ENCODE measurements at regions not wholly inside any gene's neighbourhood (a gene's known extent, or its start where the extent isn't known, plus 50 kb on each side); places are given as distances from the start of the nearest gene placed in this dataset.

DNA sequence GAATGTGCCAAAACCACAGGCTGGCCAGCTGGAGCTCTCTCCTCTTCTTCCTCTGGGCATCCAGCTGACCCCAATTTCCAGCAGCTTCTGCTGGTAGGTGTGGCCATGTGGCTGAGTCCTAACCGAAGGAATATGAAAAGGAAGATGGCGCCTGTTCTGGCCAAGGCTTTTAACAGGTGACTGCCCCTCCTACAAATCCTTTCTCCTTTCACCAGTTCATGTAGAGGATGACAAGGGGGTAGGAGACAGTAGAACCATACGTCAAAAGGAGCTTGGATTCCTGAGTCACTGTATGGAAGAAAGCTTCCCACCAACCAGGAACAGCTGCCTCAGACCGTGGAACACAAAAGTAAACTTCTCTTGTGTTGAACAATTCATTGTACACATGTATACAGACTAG is 316.7 kb upstream of the IGF1R start:
- H3K4me2 ChIP-seq (ENCODE audit: insufficient read depth, low read length) = no peak overlapping the region
- BruUV-seq (replicated peaks) = no TSS peak
- H3K9ac ChIP-seq (replicated peaks; ENCODE audit: extremely low read depth, insufficient read depth, low read length) = no peak overlapping the region
- no peaks in the 10 kb centered on the region for H3K27me3 ChIP-seq (ENCODE audit: control insufficient read depth in 2 of 2, insufficient read depth in 2 of 2, low read length in 2 of 2)
- dilution Hi-C loops (cut with MboI; ENCODE audit: extremely low pct_ligation_motif_present, low sequenced_read_pairs) = no loop called here
- POLR2A ChIA-PET = no interaction called here
- no peak overlapping the region for H3K27ac ChIP-seq (ENCODE audit: insufficient read depth, low read depth, low read length)
- H4K20me1 ChIP-seq (replicated peaks; ENCODE audit: control insufficient read depth, extremely low read depth, insufficient read depth, low read length) = no peaks in the 10 kb centered on the region
- no peaks in the 10 kb centered on the region for H3K9me1 ChIP-seq (replicated peaks; ENCODE audit: control insufficient read depth, extremely low read depth, insufficient read depth, low read length)
- CTCF ChIA-PET = no interaction called here
- intact Hi-C loops (cut with micrococcal nuclease) = no loop called here
- H3K36me3 ChIP-seq (ENCODE audit: control insufficient read depth in 2 of 2, extremely low read depth in 1 of 2, insufficient read depth in 2 of 2, low read length in 2 of 2) = no peaks in the 10 kb centered on the region
- no peaks in the 10 kb centered on the region for H3K79me2 ChIP-seq (ENCODE audit: control insufficient read depth, insufficient read depth, low read length)
- TF ChIP-seq POLR2A (IDR thresholded peaks at IDR 0.05; ENCODE audit: low read depth, low read length) = no peak
- no peak for TF ChIP-seq GATA2 (IDR thresholded peaks at IDR 0.05; ENCODE audit: insufficient read depth, insufficient read length, low read depth, low read length)
- TF ChIP-seq, protein P1, sequence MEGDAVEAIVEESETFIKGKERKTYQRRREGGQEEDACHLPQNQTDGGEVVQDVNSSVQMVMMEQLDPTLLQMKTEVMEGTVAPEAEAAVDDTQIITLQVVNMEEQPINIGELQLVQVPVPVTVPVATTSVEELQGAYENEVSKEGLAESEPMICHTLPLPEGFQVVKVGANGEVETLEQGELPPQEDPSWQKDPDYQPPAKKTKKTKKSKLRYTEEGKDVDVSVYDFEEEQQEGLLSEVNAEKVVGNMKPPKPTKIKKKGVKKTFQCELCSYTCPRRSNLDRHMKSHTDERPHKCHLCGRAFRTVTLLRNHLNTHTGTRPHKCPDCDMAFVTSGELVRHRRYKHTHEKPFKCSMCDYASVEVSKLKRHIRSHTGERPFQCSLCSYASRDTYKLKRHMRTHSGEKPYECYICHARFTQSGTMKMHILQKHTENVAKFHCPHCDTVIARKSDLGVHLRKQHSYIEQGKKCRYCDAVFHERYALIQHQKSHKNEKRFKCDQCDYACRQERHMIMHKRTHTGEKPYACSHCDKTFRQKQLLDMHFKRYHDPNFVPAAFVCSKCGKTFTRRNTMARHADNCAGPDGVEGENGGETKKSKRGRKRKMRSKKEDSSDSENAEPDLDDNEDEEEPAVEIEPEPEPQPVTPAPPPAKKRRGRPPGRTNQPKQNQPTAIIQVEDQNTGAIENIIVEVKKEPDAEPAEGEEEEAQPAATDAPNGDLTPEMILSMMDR (IDR thresholded peaks at IDR 0.05; ENCODE audit: extremely low read depth in 1 of 2, insufficient read depth in 1 of 2, low read depth in 1 of 2, low read length in 2 of 2) = no peak
- TF ChIP-seq MYC (IDR thresholded peaks at IDR 0.05; ENCODE audit: low read depth, low read length) = no peak
- TF ChIP-seq JUN (IDR thresholded peaks at IDR 0.05; ENCODE audit: borderline replicate concordance, insufficient read depth, insufficient read length, low read depth) = no peak
- H2AFZ ChIP-seq (ENCODE audit: low read depth, low read length) = no peak overlapping the region
- H3K4me1 ChIP-seq (ENCODE audit: control insufficient read depth, extremely low read depth, insufficient read depth, low read length) = no peaks in the 10 kb centered on the region
- FAIRE-seq (no peak), DNase-seq (ENCODE audit: low read depth, low spot score) (no peak)
- no peak overlapping the region for H3K4me3 ChIP-seq (replicated peaks in 1 of 3; ENCODE audit: insufficient read depth in 1 of 3, low read depth in 1 of 3, low read length in 3 of 3)
- H3K9me3 ChIP-seq (replicated peaks; ENCODE audit: control insufficient read depth, insufficient read depth, low read length) = peaks cover 2% of the 10 kb centered on the region

DNA sequence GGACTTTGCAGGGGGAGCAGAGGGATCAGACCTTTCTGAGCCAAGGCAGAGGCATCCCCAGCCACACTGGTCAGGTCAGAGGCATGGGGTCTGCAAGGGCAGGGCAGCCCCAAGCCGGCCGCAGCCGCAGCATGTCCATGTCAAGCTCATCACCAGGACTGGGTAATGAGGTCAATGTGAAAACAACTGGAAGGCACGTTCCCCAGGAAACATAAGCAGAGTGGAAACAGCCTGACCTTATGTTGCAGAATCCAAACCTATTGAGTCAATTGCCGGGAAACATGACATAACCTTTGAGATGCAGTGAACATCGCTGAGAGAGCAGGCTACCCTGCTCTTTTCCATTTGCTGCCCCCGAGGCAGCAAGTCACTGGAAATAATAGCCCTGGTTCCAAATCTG is 315.1 kb upstream of the IGF1R start:
- ChIA-PET CTCF (interaction anchor here (0.9 kb wide), 1 partner anchor 21 kb away, joined by 3 read pairs; no protein-coding TSS in a partner anchor), POLR2A (no interaction called here)
- Histone ChIP-seq H4K20me1 (replicated peaks; ENCODE audit: control insufficient read depth, extremely low read depth, insufficient read depth, low read length) (no peaks in the 10 kb centered on the region), H3K9ac (replicated peaks; ENCODE audit: extremely low read depth, insufficient read depth, low read length) (no peak overlapping the region), H2AFZ (ENCODE audit: low read depth, low read length) (no peak overlapping the region), H3K9me1 (replicated peaks; ENCODE audit: control insufficient read depth, extremely low read depth, insufficient read depth, low read length) (no peaks in the 10 kb centered on the region), H3K36me3 (ENCODE audit: control insufficient read depth in 2 of 2, extremely low read depth in 1 of 2, insufficient read depth in 2 of 2, low read length in 2 of 2) (no peaks in the 10 kb centered on the region), H3K27me3 (ENCODE audit: control insufficient read depth in 2 of 2, insufficient read depth in 2 of 2, low read length in 2 of 2) (no peaks in the 10 kb centered on the region), H3K9me3 (replicated peaks; ENCODE audit: control insufficient read depth, insufficient read depth, low read length) (peaks cover 2% of the 10 kb centered on the region), H3K4me3 (replicated peaks in 1 of 3; ENCODE audit: insufficient read depth in 1 of 3, low read depth in 1 of 3, low read length in 3 of 3) (no peak overlapping the region), H3K79me2 (ENCODE audit: control insufficient read depth, insufficient read depth, low read length) (no peaks in the 10 kb centered on the region), H3K4me1 (ENCODE audit: control insufficient read depth, extremely low read depth, insufficient read depth, low read length) (no peaks in the 10 kb centered on the region), H3K4me2 (ENCODE audit: insufficient read depth, low read length) (no peak overlapping the region), H3K27ac (ENCODE audit: insufficient read depth, low read depth, low read length) (no peak overlapping the region)
- dilution Hi-C loops (cut with MboI; ENCODE audit: extremely low pct_ligation_motif_present, low sequenced_read_pairs) (no loop called here), intact Hi-C loops (cut with micrococcal nuclease) (no loop called here)
- FAIRE-seq (no peak), DNase-seq (ENCODE audit: low read depth, low spot score) (no peak)
- TF ChIP-seq, protein P1 (IDR thresholded peaks at IDR 0.05; ENCODE audit: extremely low read depth in 1 of 2, insufficient read depth in 1 of 2, low read depth in 1 of 2, low read length in 2 of 2) = no peak
- TF ChIP-seq, protein P2, sequence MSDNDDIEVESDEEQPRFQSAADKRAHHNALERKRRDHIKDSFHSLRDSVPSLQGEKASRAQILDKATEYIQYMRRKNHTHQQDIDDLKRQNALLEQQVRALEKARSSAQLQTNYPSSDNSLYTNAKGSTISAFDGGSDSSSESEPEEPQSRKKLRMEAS (IDR thresholded peaks at IDR 0.05; ENCODE audit: insufficient read depth, insufficient read length) = no peak
- TF ChIP-seq MYC (IDR thresholded peaks at IDR 0.05; ENCODE audit: low read depth, low read length) = no peak
- no peak for TF ChIP-seq POLR2AphosphoS5 (IDR thresholded peaks at IDR 0.05; ENCODE audit: insufficient read depth, low read depth, low read length)
- no peak for TF ChIP-seq POLR2A (IDR thresholded peaks at IDR 0.05; ENCODE audit: low read depth, low read length)
- TF ChIP-seq EZH2 (IDR thresholded peaks at IDR 0.05; ENCODE audit: borderline replicate concordance, low read depth, low read length, severe bottlenecking) = no peak
- no peak for TF ChIP-seq FOS (IDR thresholded peaks at IDR 0.05; ENCODE audit: borderline replicate concordance, insufficient read depth, low read length)
- TF ChIP-seq JUN (IDR thresholded peaks at IDR 0.05; ENCODE audit: borderline replicate concordance, insufficient read depth, insufficient read length, low read depth) = no peak
- TF ChIP-seq GATA2 (IDR thresholded peaks at IDR 0.05; ENCODE audit: insufficient read depth, insufficient read length, low read depth, low read length) = no peak
- BruUV-seq (replicated peaks) = no TSS peak
